Liver (tissue), 8 donors: ENCODE measurements at regions not wholly inside any gene's neighbourhood (a gene's known extent, or its start where the extent isn't known, plus 50 kb on each side); places are given as distances from the start of the nearest gene placed in this dataset.

ENCODE experiments used
- DNase-seq: peaks from one replicate; pipeline ENCODE4 v3.0.0-alpha.2; 2017; ENCODE audit warnings: low spot score
- H3K27ac ChIP-seq, 2 donors: one replicate each; pipeline ENCODE4 v1.7.0; 2013; ENCODE audit warnings: inconsistent platforms in 2 of 2, low read length in 2 of 2, control low read depth in 1 of 2, low read depth in 1 of 2, mild to moderate bottlenecking in 1 of 2
- H3K27me3 ChIP-seq, 4 donors: one replicate each; pipeline versions ENCODE4 v1.6.1 to v1.7.0; 2013; ENCODE audit warnings: low read length in 3 of 4, inconsistent platforms in 1 of 4, mild to moderate bottlenecking in 1 of 4, moderate library complexity in 1 of 4; ENCODE audit not compliant: control insufficient read depth in 4 of 4, insufficient read depth in 4 of 4
- H3K36me3 ChIP-seq, 4 donors: one replicate each; pipeline versions ENCODE4 v1.6.1 to v1.7.0; 2013; ENCODE audit warnings: low read length in 3 of 4, mild to moderate bottlenecking in 3 of 4, low read depth in 1 of 4, moderate library complexity in 1 of 4; ENCODE audit not compliant: control insufficient read depth in 4 of 4, insufficient read depth in 3 of 4
- H3K4me1 ChIP-seq, 4 donors: one replicate each; pipeline versions ENCODE4 v1.6.1 to v1.7.0; 2013; ENCODE audit warnings: low read length in 3 of 4, mild to moderate bottlenecking in 3 of 4, moderate library complexity in 1 of 4; ENCODE audit not compliant: control insufficient read depth in 4 of 4, insufficient read depth in 4 of 4
- H3K4me3 ChIP-seq, 3 donors: one replicate each; pipeline versions ENCODE4 v1.6.1 to v1.7.0; 2013; ENCODE audit warnings: low read length in 3 of 3, control low read depth in 1 of 3, low read depth in 1 of 3, mild to moderate bottlenecking in 1 of 3
- H3K9ac ChIP-seq, 2 donors: one replicate each; pipeline ENCODE4 v1.7.0; 2013; ENCODE audit warnings: low read length in 2 of 2, mild to moderate bottlenecking in 2 of 2, moderate library complexity in 2 of 2, control low read depth in 1 of 2, low read depth in 1 of 2
- H3K9me3 ChIP-seq, 4 donors: one replicate each; pipeline versions ENCODE4 v1.6.1 to v1.7.0; 2013; ENCODE audit warnings: low read length in 3 of 4; ENCODE audit not compliant: control insufficient read depth in 4 of 4
- EGR1 ChIP-seq, 2 donors: IDR thresholded peaks; 2 replicates each; pipeline ENCODE4 v1.6.1; 2016 to 2018; ENCODE audit warnings: antibody characterized with exemption in 2 of 2, low read depth in 2 of 2
- FOXA1 ChIP-seq: IDR thresholded peaks from 2 replicates; pipeline ENCODE4 v1.6.1; 2016; ENCODE audit warnings: antibody characterized with exemption
- FOXA2 ChIP-seq: IDR thresholded peaks from 2 replicates; pipeline ENCODE4 v1.6.1; 2016; ENCODE audit warnings: antibody characterized with exemption
- GABPA ChIP-seq, 2 donors: IDR thresholded peaks in 1 of 2; conservative IDR thresholded peaks in 1 of 2; 2 replicates each; pipeline ENCODE4 v1.6.1; 2016; ENCODE audit warnings: antibody characterized with exemption in 2 of 2, mild to moderate bottlenecking in 1 of 2, moderate library complexity in 1 of 2
- HNF4A ChIP-seq, 2 donors: conservative IDR thresholded peaks; 2 replicates each; pipeline ENCODE4 v1.6.1; 2016; ENCODE audit warnings: antibody characterized with exemption in 2 of 2, mild to moderate bottlenecking in 2 of 2
- HNF4G ChIP-seq: IDR thresholded peaks from 2 replicates; pipeline ENCODE4 v1.6.1; 2016; ENCODE audit warnings: antibody characterized with exemption
- JUND ChIP-seq, 2 donors: IDR thresholded peaks; 2 replicates each; pipeline ENCODE4 v1.6.1; 2016; ENCODE audit warnings: antibody characterized with exemption in 2 of 2
- NR2F2 ChIP-seq: IDR thresholded peaks from 2 replicates; pipeline ENCODE4 v1.6.1; 2016; ENCODE audit warnings: antibody characterized with exemption
- RAD21 ChIP-seq, 2 donors: IDR thresholded peaks; 2 replicates each; pipeline ENCODE4 v1.6.1; 2016; ENCODE audit warnings: antibody characterized with exemption in 2 of 2, mild to moderate bottlenecking in 2 of 2
- RXRA ChIP-seq, 2 donors: IDR thresholded peaks; 2 replicates each; pipeline ENCODE4 v1.6.1; 2017 to 2018; ENCODE audit warnings: antibody characterized with exemption in 2 of 2, mild to moderate bottlenecking in 1 of 2
- SP1 ChIP-seq: IDR thresholded peaks from 2 replicates; pipeline ENCODE4 v1.6.1; 2018; ENCODE audit warnings: antibody characterized with exemption, mild to moderate bottlenecking
- TAF1 ChIP-seq: conservative IDR thresholded peaks from 2 replicates; pipeline ENCODE4 v1.6.1; 2016; ENCODE audit warnings: antibody characterized with exemption, mild to moderate bottlenecking
- YY1 ChIP-seq: IDR thresholded peaks from 2 replicates; pipeline ENCODE4 v1.6.1; 2016; ENCODE audit warnings: antibody characterized with exemption, mild to moderate bottlenecking
- WGBS: extraction: QIAGEN DNeasy Blood & Tissue Kit; methylation state at CpG from one replicate; pipeline ENCODE4 v1.1.7; 2013; 5-methylcytosine and 5-hydroxymethylcytosine counted together
- TF ChIP-seq, protein P1 (sequence below): IDR thresholded peaks from 2 replicates; pipeline ENCODE4 v1.6.1; 2016; ENCODE audit warnings: antibody characterized with exemption, mild to moderate bottlenecking
- TF ChIP-seq, protein P2 (sequence below): IDR thresholded peaks from 2 replicates; pipeline ENCODE4 v1.6.1; 2016; ENCODE audit warnings: antibody characterized with exemption
- TF ChIP-seq, protein P3 (sequence below): IDR thresholded peaks from 2 replicates; pipeline ENCODE4 v1.6.1; 2016; ENCODE audit warnings: antibody characterized with exemption
- TF ChIP-seq, protein P4 (sequence below): fragments of 150-350 bp; IDR thresholded peaks from 2 replicates; pipeline ENCODE4 v1.5.1; 2017; ENCODE audit warnings: improper control_type of control experiment, low read depth, low read length; ENCODE audit not compliant: missing input control
- TF ChIP-seq, protein P5 (sequence below): IDR thresholded peaks from 2 replicates; pipeline ENCODE4 v1.6.1; 2016; ENCODE audit warnings: antibody characterized with exemption
- donor health status: healthy.
- donor health status: healthy.
- donor health status: healthy.
- donor health status: healthy.
- donor health status: healthy.

DNA sequence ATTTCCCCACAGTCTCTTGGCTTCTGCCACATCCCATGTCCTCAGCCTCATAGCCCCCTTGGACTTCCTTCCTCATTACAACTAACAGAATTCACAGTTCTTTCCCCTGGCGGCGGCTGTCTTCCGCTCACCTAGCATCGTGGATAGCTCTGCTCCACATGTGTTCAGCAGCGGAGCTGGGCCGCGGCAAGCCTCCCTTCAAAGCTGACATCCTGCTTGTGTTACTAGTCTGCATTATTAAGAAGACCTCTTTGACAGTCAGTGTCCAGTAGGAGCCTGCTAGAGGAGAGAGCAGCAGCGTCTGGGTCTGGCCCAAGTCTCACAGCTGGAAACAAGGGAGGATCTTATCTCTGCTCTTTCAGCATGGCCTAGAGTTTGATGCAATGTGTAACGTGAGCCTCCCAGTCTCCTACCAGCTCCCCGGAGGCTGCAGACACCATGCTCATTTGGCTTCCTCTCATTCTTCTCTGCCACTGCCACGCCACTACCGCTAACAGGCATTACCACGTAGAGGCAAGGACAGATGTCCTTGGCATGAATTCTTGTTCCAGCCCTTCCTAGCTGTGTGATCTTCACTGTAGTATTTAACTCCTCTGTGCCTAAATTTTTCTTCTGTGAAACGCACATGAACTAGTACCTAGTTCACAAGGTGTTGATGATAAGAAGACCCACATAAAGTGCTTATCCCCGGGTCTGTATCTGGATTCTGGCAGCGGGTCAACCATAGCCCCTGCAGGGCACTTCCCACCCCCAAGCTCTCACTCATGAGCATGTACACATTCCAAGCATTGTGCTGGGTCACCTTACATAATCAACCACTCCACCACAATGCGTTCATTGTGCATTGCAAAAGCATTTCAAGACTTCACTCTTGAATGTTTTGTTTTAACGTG, 107.1 kb upstream of the BACH2 start:
- 47% methylated on average over 18 of the region's 18 CpGs for WGBS
- H3K27ac ChIP-seq: no peak overlapping the region

More for the DNA sequence above, 107.1 kb upstream of the BACH2 start:
- DNase-seq: no peak
- no peak overlapping the region for H3K9ac ChIP-seq
- peaks cover 0 to 2% (median 0%) of the 10 kb centered on the region in 4 donors for H3K9me3 ChIP-seq
- TF ChIP-seq JUND (IDR thresholded peaks at IDR 0.05): no peak
- TF ChIP-seq NR2F2: no peak
- TF ChIP-seq, protein P1, sequence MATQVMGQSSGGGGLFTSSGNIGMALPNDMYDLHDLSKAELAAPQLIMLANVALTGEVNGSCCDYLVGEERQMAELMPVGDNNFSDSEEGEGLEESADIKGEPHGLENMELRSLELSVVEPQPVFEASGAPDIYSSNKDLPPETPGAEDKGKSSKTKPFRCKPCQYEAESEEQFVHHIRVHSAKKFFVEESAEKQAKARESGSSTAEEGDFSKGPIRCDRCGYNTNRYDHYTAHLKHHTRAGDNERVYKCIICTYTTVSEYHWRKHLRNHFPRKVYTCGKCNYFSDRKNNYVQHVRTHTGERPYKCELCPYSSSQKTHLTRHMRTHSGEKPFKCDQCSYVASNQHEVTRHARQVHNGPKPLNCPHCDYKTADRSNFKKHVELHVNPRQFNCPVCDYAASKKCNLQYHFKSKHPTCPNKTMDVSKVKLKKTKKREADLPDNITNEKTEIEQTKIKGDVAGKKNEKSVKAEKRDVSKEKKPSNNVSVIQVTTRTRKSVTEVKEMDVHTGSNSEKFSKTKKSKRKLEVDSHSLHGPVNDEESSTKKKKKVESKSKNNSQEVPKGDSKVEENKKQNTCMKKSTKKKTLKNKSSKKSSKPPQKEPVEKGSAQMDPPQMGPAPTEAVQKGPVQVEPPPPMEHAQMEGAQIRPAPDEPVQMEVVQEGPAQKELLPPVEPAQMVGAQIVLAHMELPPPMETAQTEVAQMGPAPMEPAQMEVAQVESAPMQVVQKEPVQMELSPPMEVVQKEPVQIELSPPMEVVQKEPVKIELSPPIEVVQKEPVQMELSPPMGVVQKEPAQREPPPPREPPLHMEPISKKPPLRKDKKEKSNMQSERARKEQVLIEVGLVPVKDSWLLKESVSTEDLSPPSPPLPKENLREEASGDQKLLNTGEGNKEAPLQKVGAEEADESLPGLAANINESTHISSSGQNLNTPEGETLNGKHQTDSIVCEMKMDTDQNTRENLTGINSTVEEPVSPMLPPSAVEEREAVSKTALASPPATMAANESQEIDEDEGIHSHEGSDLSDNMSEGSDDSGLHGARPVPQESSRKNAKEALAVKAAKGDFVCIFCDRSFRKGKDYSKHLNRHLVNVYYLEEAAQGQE: no peak
- TF ChIP-seq RAD21 (IDR thresholded peaks at IDR 0.05): no peak
- TF ChIP-seq, protein P2, sequence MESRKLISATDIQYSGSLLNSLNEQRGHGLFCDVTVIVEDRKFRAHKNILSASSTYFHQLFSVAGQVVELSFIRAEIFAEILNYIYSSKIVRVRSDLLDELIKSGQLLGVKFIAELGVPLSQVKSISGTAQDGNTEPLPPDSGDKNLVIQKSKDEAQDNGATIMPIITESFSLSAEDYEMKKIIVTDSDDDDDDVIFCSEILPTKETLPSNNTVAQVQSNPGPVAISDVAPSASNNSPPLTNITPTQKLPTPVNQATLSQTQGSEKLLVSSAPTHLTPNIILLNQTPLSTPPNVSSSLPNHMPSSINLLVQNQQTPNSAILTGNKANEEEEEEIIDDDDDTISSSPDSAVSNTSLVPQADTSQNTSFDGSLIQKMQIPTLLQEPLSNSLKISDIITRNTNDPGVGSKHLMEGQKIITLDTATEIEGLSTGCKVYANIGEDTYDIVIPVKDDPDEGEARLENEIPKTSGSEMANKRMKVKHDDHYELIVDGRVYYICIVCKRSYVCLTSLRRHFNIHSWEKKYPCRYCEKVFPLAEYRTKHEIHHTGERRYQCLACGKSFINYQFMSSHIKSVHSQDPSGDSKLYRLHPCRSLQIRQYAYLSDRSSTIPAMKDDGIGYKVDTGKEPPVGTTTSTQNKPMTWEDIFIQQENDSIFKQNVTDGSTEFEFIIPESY: no peak
- TF ChIP-seq YY1: no peak
- TF ChIP-seq SP1: no peak
- no peak for TF ChIP-seq GABPA (IDR thresholded peaks at IDR 0.05 in 1 of 2, conservative IDR thresholded peaks at IDR 0.05 in 1 of 2)
- no peak for TF ChIP-seq FOXA1
- TF ChIP-seq, protein P3, sequence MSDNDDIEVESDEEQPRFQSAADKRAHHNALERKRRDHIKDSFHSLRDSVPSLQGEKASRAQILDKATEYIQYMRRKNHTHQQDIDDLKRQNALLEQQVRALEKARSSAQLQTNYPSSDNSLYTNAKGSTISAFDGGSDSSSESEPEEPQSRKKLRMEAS: no peak
- TF ChIP-seq, protein P4, sequence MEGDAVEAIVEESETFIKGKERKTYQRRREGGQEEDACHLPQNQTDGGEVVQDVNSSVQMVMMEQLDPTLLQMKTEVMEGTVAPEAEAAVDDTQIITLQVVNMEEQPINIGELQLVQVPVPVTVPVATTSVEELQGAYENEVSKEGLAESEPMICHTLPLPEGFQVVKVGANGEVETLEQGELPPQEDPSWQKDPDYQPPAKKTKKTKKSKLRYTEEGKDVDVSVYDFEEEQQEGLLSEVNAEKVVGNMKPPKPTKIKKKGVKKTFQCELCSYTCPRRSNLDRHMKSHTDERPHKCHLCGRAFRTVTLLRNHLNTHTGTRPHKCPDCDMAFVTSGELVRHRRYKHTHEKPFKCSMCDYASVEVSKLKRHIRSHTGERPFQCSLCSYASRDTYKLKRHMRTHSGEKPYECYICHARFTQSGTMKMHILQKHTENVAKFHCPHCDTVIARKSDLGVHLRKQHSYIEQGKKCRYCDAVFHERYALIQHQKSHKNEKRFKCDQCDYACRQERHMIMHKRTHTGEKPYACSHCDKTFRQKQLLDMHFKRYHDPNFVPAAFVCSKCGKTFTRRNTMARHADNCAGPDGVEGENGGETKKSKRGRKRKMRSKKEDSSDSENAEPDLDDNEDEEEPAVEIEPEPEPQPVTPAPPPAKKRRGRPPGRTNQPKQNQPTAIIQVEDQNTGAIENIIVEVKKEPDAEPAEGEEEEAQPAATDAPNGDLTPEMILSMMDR: no peak
- TF ChIP-seq, protein P5, sequence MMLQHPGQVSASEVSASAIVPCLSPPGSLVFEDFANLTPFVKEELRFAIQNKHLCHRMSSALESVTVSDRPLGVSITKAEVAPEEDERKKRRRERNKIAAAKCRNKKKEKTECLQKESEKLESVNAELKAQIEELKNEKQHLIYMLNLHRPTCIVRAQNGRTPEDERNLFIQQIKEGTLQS: no peak
- no peak for TF ChIP-seq HNF4A (conservative IDR thresholded peaks at IDR 0.05)
- TF ChIP-seq FOXA2: no peak
- TF ChIP-seq TAF1: no peak
- no peak for TF ChIP-seq RXRA (IDR thresholded peaks at IDR 0.05)
- no peak for TF ChIP-seq HNF4G
- TF ChIP-seq EGR1 (IDR thresholded peaks at IDR 0.05; ENCODE audit: low read depth in 2 of 2): no peak
- no peaks in the 10 kb centered on the region for H3K4me1 ChIP-seq
- peaks cover 0 to 2% (median 0%) of the 10 kb centered on the region in 4 donors for H3K27me3 ChIP-seq
- no peaks in the 10 kb centered on the region for H3K36me3 ChIP-seq
- H3K4me3 ChIP-seq: no peak overlapping the region
